ENCODE measurements at regions not wholly inside any gene's neighbourhood (a gene's known extent, or its start where the extent isn't known, plus 50 kb on each side); places are given as distances from the start of the nearest gene placed in this dataset.
A peak's percentile ranks its signal among the peaks of the same experiment; 100 is the strongest.

DNA sequence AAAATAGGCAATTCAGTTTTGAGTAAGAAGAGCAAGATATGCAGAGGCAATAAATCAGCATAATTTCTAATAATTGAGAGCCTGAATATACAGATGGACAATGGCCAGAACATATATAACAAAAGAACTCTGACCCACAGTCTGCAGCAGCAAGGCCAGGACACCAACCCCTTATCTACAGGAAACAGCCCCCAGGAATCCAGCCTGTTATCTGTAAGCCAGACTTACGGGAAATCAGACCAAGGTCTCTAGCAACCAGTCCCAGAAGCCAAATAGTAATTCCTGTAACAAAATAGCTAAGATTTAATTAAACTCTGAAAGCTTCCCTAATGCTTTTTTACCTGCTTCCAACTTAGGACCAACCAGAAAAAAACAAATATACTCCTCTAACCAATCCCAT is 434.5 kb upstream of the GYPC start:
- in situ Hi-C loops (cut with HindIII; ENCODE audit: low pct_unique_long_range_greater_than_20kb, low sequenced_read_pairs) = no loop called here
- TF ChIP-seq JUND (IDR thresholded peaks at IDR 0.05; ENCODE audit: low read depth) = no peak
- DNase-seq (ENCODE audit: low read depth in 1 of 2, low spot score in 1 of 2) = no peak

DNA sequence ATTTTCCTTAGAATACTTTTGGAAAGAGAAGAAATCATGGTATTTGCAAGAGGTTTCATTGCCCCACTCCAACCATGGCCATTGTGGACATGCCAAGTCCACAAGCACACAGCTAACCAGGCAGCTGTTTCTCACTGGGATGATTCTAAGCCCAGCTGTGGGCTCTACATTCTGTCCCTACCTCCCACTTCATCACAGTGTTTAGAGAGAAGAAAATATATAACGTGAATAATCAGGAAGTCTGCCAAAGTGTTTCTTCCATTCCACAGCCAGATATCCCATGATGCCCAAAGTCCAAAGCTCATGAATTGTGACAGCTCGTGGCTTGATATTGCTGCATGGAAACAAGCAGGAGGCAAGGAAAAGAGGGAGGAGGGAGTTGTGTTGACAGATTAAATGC is 433.7 kb upstream of the GYPC start:
- no peak for DNase-seq (ENCODE audit: low read depth in 1 of 2, low spot score in 1 of 2)
- in situ Hi-C loops (cut with HindIII; ENCODE audit: low pct_unique_long_range_greater_than_20kb, low sequenced_read_pairs) = no loop called here
- no peak for TF ChIP-seq JUND (IDR thresholded peaks at IDR 0.05; ENCODE audit: low read depth)

DNA sequence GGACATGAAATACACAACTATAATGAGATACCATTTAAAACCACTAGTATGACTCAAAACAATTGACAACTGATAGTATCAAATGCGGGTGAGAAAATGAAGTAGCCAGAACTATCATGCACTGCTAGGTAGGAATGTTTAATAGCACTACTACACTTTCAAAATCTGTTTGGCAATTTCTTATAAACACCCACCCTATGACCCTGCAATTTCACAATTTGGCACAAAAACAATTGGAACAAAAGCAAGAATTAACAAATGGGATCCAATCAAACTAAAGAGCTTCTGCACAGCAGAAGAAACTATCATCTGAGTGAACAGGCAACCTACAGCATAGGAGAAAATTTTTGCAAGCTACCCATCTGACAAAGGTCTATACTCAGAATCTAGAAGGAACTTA is 431.2 kb upstream of the GYPC start:
- TF ChIP-seq JUND (IDR thresholded peaks at IDR 0.05; ENCODE audit: low read depth) = no peak
- DNase-seq (ENCODE audit: low read depth in 1 of 2, low spot score in 1 of 2) = no peak
- in situ Hi-C loops (cut with HindIII; ENCODE audit: low pct_unique_long_range_greater_than_20kb, low sequenced_read_pairs) = no loop called here

DNA sequence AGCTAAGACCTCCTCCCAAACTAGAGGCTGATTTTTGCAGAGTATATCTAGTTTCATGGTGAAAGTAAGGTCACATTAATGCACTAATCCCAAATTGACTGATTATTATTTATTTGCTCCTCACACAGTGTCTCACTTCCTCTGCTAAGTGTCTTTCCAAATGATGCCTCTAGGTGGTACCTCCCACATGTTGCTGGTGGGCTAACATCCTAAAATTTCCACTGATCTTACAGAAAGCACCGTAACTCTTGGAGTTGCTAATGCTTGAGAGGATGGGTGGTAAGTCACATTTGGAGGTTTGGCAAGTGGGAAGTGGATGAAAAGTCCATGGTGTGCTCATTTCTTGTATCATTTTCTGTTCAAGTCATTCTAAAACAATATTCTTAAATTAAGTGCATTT is 428.7 kb upstream of the GYPC start:
- no peak for DNase-seq (ENCODE audit: low read depth in 1 of 2, low spot score in 1 of 2)
- in situ Hi-C loops (cut with HindIII; ENCODE audit: low pct_unique_long_range_greater_than_20kb, low sequenced_read_pairs) = no loop called here
- TF ChIP-seq JUND (IDR thresholded peaks at IDR 0.05; ENCODE audit: low read depth) = no peak

DNA sequence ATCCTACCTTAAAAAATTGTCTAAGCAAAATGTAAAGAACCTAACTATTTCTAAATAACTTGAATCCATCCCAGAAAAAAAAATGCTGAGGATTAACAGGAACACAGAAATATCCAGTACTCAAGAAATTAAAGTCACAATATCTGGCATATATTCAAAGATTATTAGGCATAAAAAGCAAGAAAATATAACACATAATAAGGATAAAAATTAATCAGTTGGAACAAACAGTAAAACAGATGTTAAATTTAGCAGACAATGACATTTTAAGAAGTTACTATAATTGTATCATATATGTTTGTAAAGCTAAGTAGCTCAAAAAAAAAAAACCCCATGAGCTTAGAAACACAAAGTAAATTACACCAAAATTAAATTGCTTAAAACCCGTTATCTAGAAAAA is 427.4 kb upstream of the GYPC start:
- in situ Hi-C loops (cut with HindIII; ENCODE audit: low pct_unique_long_range_greater_than_20kb, low sequenced_read_pairs) = no loop called here
- no peak for TF ChIP-seq JUND (IDR thresholded peaks at IDR 0.05; ENCODE audit: low read depth)

DNA sequence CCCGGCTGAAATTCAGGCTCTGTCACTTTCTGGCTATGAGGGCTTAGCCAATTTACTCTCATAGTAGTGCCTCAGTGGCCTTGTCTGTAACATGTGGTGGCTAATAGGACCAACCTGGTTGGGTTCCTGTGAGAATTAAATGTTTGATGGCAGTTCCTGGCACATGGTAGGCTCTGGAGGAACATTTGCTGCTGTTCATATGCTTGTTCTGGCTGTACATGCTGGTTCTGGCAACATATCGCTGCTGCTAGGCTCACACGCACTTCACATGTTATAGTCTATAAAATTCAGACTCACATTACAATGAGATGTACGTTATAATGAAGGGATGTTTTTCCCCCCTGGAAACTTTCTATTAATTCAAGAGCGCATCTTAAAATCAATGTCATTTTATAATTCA is 417.7 kb upstream of the GYPC start:
- in situ Hi-C loops (cut with HindIII; ENCODE audit: low pct_unique_long_range_greater_than_20kb, low sequenced_read_pairs) = no loop called here
- no peak for TF ChIP-seq JUND (IDR thresholded peaks at IDR 0.05; ENCODE audit: low read depth)
- no peak for DNase-seq (ENCODE audit: low read depth in 1 of 2, low spot score in 1 of 2)

More for the DNA sequence above, 427.4 kb upstream of the GYPC start:
- DNase-seq (ENCODE audit: low read depth in 1 of 2, low spot score in 1 of 2) = no peak

DNA sequence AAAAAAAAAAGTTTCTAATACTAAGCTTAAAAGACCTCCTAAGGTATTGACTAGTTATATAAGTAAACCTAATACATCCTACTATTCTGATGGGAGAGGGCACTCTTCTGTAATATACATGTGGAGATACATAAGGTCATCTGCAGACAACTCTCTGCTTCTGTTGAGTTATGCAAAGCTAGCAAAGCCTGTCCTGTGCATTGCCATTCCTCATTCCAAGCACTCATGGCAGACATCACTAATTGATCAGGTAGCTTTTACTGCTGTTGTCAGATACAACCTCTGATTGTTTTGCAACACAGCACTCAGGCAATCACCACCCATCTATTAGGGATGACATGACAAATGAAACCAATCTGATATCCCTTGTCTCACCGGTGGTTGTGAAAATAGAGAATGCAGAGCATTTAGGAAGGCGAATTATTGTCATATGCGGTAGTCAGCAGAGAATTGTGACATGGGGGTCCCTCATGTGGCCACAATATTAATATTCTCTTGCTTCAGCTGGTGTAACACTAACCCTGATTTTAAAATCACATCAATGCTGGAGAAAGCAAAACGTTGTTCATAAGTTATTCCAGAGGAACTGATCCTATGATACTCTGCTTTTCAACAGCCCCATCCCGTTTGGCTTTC is 416.5 kb upstream of the GYPC start:
- no peak for DNase-seq (ENCODE audit: low read depth in 1 of 2, low spot score in 1 of 2)
- in situ Hi-C loops (cut with HindIII; ENCODE audit: low pct_unique_long_range_greater_than_20kb, low sequenced_read_pairs) = no loop called here
- no peak for TF ChIP-seq JUND (IDR thresholded peaks at IDR 0.05; ENCODE audit: low read depth)

DNA sequence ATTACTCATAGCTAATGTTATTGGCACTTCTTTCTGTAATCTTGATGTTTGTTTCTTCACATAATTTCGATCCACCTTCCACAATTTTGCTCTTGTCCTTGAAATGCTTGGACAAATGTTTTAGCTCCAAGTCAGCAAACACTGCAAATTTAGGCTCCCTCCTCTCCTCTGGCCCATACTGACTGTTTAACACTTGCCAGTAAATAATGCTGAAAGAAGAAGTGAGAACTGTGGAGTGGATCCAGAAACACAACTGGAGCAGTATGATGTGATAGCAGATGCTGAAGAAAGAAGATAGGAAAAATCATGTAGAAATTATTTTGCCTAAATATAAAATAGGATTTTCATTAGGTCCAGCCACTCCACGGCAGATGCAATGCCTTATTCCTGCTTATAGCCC is 415.0 kb upstream of the GYPC start:
- no peak for DNase-seq (ENCODE audit: low read depth in 1 of 2, low spot score in 1 of 2)
- in situ Hi-C loops (cut with HindIII; ENCODE audit: low pct_unique_long_range_greater_than_20kb, low sequenced_read_pairs) = no loop called here

DNA sequence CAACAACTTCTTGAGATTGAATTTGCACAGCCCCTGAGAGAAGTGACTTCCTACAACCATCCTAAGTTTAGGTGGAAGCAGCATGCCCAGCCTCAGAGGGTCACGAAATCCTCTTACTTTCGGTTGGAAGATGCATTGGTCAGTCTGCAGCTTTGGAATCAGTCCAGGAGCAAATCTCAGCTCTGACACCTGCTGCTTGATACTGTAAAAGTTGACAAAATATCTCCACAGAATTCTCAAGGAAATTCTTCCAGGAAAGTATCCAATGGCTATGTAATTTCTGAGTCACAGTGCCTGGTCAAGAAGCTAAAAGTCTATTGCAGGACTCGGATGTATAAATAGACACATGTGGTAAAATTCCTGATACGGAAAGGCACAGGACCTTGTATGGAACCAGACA is 414.5 kb upstream of the GYPC start:
- DNase-seq (ENCODE audit: low read depth in 1 of 2, low spot score in 1 of 2) = no peak
- in situ Hi-C loops (cut with HindIII; ENCODE audit: low pct_unique_long_range_greater_than_20kb, low sequenced_read_pairs) = no loop called here
- TF ChIP-seq JUND (IDR thresholded peaks at IDR 0.05; ENCODE audit: low read depth) = no peak

More for the DNA sequence above, 415.0 kb upstream of the GYPC start:
- TF ChIP-seq JUND (IDR thresholded peaks at IDR 0.05; ENCODE audit: low read depth) = no peak

DNA sequence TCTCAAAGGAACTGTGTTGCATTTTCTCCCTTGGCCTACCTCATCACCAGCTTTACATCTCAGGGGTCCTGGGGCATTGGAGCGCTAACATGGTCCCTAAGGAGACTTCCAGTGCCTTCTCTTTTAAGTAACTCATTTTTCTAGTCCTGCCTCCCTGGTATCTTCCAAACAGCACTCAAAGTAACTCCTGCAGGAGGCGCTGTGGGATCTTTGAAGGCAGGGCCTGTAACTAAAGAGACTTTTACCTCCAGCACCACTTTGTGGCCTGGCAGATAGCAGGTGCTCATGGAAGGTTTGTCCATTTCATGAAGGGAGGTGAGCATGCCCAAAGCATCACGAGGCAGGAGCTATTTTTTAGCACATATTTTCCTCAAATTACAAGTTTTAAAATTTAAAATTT is 411.0 kb upstream of the GYPC start:
- no peak for TF ChIP-seq JUND (IDR thresholded peaks at IDR 0.05; ENCODE audit: low read depth)
- in situ Hi-C loops (cut with HindIII; ENCODE audit: low pct_unique_long_range_greater_than_20kb, low sequenced_read_pairs) = no loop called here
- peak in 1 of 2 experiments; percentile 66 for DNase-seq (ENCODE audit: low read depth in 1 of 2, low spot score in 1 of 2)

DNA sequence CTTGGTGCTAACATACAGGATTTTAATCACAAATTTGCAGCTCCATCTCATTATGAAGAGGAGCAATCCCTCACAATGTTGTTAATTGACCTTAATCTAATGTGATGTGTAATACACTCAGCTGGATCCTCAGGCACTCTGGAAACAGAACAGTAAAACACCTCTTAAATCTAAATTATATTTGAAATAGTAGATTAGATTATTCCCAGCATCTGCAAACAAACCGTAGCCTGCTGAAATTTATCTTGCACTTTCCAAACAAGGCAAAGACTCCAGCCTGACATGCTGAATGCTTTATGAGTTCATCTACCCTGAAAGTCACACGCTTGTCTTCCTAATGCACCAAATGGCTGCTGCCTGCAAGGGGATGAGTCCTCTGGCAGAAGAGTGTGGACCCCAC is 402.3 kb upstream of the GYPC start:
- no peak for DNase-seq (ENCODE audit: low read depth in 1 of 2, low spot score in 1 of 2)
- no peak for TF ChIP-seq JUND (IDR thresholded peaks at IDR 0.05; ENCODE audit: low read depth)
- in situ Hi-C loops (cut with HindIII; ENCODE audit: low pct_unique_long_range_greater_than_20kb, low sequenced_read_pairs) = no loop called here

DNA sequence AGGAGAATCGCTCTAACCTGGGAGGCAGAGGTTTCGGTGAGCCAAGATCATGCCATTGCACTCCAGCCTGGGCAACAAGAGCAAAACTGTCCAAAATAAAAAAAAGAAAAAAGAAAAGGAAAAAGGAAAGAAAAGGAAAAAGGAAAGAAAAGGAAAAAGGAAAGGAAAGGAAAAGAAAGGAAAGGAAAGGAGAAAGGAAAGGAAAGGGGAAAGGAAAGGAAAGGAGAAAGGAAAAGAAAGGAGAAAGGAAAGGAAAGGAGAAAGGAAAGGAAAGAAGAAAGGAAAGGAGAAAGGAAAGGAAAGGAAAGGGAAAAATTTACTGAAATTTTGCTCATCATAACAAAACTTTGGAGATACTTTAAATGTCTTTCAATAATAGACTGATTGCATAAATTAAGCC is 391.3 kb upstream of the GYPC start:
- in situ Hi-C loops (cut with HindIII; ENCODE audit: low pct_unique_long_range_greater_than_20kb, low sequenced_read_pairs) = no loop called here
- TF ChIP-seq JUND (IDR thresholded peaks at IDR 0.05; ENCODE audit: low read depth) = no peak

DNA sequence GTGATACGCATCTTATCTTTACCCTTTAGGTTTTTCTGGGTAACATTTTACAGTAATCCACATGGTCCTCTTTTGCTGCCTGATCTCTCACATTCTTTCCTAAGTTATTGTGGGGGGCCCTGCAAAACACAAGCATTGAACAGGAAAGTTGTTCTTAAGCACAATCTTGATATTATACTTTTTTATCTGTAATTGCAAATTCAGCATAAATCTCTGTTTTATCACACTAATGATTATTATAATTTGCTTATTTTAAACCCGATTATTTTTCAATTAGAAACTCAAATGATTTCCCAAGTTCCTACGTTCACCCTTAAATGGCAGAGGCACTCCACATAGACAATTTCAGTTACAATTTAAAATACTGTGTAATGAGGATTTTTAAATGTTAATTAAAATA is 386.0 kb upstream of the GYPC start:
- no peak for TF ChIP-seq JUND (IDR thresholded peaks at IDR 0.05; ENCODE audit: low read depth)
- no peak for DNase-seq (ENCODE audit: low read depth in 1 of 2, low spot score in 1 of 2)
- in situ Hi-C loops (cut with HindIII; ENCODE audit: low pct_unique_long_range_greater_than_20kb, low sequenced_read_pairs) = no loop called here

More for the DNA sequence above, 391.3 kb upstream of the GYPC start:
- DNase-seq (ENCODE audit: low read depth in 1 of 2, low spot score in 1 of 2) = no peak

DNA sequence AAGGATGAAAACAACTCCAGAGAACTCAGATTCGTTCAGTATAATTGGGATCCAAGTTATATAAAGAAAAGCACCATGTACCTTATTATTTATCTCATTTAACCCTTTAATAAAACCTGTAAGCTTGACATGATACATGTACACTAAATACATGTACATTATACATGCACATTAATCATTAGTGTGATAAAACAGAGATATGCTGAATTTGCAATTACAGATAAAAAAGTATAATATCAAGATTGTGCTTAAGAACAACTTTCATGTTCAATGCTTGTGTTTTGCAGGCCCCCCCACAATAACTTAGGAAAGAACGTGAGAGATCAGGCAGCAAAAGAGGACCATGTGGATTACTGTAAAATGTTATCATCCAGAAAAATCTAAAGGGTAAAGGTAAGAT is 385.4 kb upstream of the GYPC start:
- TF ChIP-seq JUND (IDR thresholded peaks at IDR 0.05; ENCODE audit: low read depth) = no peak
- no peak for DNase-seq (ENCODE audit: low read depth in 1 of 2, low spot score in 1 of 2)
- in situ Hi-C loops (cut with HindIII; ENCODE audit: low pct_unique_long_range_greater_than_20kb, low sequenced_read_pairs) = no loop called here

All from T47D (cell line).